H1 (cell line): ENCODE measurements at regions not wholly inside any gene's neighbourhood (a gene's known extent, or its start where the extent isn't known, plus 50 kb on each side); places are given as distances from the start of the nearest gene placed in this dataset.

ENCODE experiments used
- BACH1 ChIP-seq: IDR thresholded peaks from 2 replicates; pipeline ENCODE4 v1.6.1; 2012; ENCODE audit warnings: low read length, improper control_type of control experiment
- EGR1 ChIP-seq: IDR thresholded peaks from 2 replicates; pipeline ENCODE4 v1.6.1; 2011; ENCODE audit warnings: low read depth, low read length, borderline replicate concordance
- KDM5A ChIP-seq: fragments of 200-600 bp; IDR thresholded peaks from 2 replicates; pipeline ENCODE4 v1.7.1; 2012; ENCODE audit warnings: mild to moderate bottlenecking, low read length, inconsistent platforms, mixed read lengths
- TF ChIP-seq, protein P1 (sequence below): fragments of 300-600 bp; sonication (generic); IDR thresholded peaks from 2 replicates; pipeline ENCODE4 v1.7.1; 2012; ENCODE audit warnings: low read length, moderate library complexity, mild to moderate bottlenecking, inconsistent platforms; ENCODE audit not compliant: insufficient replicate concordance
- TF ChIP-seq, protein P2 (sequence below): IDR thresholded peaks from 2 replicates; pipeline ENCODE4 v1.6.1; 2011; ENCODE audit warnings: low read length, improper control_type of control experiment

DNA sequence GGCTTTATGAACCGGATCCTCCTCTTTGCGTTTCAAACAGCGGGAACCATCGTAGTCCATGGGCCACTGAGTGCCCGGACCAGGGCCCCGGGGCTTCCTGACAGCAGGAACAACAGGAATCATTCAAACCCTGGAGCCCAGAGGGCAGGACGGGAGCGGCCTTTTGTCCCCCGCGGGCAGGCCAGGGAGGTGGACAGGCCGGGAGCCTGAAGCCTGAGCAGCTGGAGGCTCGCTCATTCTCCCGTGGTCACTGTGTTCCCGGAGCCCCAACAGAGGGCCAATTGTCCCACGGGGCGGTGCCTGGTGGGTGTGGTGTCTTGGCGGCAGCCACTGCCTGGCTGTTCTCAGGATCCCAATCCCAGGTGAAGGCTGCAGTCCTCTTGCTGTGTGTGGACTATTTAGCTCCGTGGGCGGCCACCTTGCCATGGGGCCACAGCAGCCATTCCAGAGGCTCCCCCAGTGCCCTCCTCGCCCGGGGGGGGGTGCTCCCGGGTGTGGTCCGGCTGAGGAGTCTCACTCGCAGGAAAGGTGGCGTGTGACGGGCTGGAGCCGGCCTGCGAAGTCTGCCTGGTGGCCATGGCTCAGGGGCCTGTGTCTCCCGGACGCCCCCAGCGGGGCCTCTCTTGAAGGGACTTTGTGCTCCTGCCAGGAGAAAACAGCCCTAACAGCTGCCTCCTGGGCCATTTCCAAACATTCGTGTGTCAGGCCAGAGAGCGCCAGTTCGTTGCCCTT lies 77.2 kb upstream of the BHLHE23 start (continued):
- TF ChIP-seq, protein P1, sequence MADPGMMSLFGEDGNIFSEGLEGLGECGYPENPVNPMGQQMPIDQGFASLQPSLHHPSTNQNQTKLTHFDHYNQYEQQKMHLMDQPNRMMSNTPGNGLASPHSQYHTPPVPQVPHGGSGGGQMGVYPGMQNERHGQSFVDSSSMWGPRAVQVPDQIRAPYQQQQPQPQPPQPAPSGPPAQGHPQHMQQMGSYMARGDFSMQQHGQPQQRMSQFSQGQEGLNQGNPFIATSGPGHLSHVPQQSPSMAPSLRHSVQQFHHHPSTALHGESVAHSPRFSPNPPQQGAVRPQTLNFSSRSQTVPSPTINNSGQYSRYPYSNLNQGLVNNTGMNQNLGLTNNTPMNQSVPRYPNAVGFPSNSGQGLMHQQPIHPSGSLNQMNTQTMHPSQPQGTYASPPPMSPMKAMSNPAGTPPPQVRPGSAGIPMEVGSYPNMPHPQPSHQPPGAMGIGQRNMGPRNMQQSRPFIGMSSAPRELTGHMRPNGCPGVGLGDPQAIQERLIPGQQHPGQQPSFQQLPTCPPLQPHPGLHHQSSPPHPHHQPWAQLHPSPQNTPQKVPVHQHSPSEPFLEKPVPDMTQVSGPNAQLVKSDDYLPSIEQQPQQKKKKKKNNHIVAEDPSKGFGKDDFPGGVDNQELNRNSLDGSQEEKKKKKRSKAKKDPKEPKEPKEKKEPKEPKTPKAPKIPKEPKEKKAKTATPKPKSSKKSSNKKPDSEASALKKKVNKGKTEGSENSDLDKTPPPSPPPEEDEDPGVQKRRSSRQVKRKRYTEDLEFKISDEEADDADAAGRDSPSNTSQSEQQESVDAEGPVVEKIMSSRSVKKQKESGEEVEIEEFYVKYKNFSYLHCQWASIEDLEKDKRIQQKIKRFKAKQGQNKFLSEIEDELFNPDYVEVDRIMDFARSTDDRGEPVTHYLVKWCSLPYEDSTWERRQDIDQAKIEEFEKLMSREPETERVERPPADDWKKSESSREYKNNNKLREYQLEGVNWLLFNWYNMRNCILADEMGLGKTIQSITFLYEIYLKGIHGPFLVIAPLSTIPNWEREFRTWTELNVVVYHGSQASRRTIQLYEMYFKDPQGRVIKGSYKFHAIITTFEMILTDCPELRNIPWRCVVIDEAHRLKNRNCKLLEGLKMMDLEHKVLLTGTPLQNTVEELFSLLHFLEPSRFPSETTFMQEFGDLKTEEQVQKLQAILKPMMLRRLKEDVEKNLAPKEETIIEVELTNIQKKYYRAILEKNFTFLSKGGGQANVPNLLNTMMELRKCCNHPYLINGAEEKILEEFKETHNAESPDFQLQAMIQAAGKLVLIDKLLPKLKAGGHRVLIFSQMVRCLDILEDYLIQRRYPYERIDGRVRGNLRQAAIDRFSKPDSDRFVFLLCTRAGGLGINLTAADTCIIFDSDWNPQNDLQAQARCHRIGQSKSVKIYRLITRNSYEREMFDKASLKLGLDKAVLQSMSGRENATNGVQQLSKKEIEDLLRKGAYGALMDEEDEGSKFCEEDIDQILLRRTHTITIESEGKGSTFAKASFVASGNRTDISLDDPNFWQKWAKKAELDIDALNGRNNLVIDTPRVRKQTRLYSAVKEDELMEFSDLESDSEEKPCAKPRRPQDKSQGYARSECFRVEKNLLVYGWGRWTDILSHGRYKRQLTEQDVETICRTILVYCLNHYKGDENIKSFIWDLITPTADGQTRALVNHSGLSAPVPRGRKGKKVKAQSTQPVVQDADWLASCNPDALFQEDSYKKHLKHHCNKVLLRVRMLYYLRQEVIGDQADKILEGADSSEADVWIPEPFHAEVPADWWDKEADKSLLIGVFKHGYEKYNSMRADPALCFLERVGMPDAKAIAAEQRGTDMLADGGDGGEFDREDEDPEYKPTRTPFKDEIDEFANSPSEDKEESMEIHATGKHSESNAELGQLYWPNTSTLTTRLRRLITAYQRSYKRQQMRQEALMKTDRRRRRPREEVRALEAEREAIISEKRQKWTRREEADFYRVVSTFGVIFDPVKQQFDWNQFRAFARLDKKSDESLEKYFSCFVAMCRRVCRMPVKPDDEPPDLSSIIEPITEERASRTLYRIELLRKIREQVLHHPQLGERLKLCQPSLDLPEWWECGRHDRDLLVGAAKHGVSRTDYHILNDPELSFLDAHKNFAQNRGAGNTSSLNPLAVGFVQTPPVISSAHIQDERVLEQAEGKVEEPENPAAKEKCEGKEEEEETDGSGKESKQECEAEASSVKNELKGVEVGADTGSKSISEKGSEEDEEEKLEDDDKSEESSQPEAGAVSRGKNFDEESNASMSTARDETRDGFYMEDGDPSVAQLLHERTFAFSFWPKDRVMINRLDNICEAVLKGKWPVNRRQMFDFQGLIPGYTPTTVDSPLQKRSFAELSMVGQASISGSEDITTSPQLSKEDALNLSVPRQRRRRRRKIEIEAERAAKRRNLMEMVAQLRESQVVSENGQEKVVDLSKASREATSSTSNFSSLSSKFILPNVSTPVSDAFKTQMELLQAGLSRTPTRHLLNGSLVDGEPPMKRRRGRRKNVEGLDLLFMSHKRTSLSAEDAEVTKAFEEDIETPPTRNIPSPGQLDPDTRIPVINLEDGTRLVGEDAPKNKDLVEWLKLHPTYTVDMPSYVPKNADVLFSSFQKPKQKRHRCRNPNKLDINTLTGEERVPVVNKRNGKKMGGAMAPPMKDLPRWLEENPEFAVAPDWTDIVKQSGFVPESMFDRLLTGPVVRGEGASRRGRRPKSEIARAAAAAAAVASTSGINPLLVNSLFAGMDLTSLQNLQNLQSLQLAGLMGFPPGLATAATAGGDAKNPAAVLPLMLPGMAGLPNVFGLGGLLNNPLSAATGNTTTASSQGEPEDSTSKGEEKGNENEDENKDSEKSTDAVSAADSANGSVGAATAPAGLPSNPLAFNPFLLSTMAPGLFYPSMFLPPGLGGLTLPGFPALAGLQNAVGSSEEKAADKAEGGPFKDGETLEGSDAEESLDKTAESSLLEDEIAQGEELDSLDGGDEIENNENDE = no peak
- no peak for TF ChIP-seq EGR1
- TF ChIP-seq KDM5A = no peak
- no peak for TF ChIP-seq BACH1
- TF ChIP-seq, protein P2, sequence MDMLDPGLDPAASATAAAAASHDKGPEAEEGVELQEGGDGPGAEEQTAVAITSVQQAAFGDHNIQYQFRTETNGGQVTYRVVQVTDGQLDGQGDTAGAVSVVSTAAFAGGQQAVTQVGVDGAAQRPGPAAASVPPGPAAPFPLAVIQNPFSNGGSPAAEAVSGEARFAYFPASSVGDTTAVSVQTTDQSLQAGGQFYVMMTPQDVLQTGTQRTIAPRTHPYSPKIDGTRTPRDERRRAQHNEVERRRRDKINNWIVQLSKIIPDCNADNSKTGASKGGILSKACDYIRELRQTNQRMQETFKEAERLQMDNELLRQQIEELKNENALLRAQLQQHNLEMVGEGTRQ = no peak
